ENCODE measurements at regions not wholly inside any gene's neighbourhood (a gene's known extent, or its start where the extent isn't known, plus 50 kb on each side); places are given as distances from the start of the nearest gene placed in this dataset.

DNA sequence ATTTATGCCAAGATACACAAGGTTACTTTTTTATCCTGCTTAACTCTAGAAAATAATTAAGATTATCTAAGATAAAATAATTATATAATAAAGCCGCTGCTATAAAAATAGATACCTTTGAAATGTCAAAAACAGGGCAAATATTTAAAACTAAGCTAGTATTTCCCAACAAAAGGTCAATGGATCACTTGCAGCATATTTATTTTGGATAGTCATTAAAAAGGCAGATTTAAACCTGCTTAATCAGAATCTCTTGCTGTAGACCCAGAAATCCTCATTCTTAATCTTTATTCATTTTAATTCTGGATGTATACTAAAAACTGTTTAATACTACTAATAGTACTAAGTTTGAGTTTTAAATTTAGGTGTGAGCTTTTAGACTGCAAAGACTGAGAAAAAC lies 139.0 kb upstream of the CWC22 start:
- Histone ChIP-seq H3K27ac (no peak overlapping the region), H3K4me3 (no peak overlapping the region), H3K27me3 (no peaks in the 10 kb centered on the region), H3K4me1 (no peaks in the 10 kb centered on the region), H3K36me3 (no peaks in the 10 kb centered on the region), H3K9me3 (no peaks in the 10 kb centered on the region)
- intact Hi-C loops (cut with DNase I; ENCODE audit: low total_unique reads), result no loop called here
- DNase-seq, result no peak
- TF ChIP-seq CTCF (IDR thresholded peaks at IDR 0.05) (no peak), POLR2A (IDR thresholded peaks at IDR 0.05) (no peak)

- H3K27ac ChIP-seq, result no peak overlapping the region
Observed at GRCh38 chr2:180145163-180145562, 138.1 kb upstream of the CWC22 start.

GRCh38 chr2:180144338-180144813 lies 137.3 kb upstream of the CWC22 start:
- Histone ChIP-seq H3K36me3 (no peaks in the 10 kb centered on the region), H3K4me3 (no peak overlapping the region), H3K27ac (no peak overlapping the region), H3K27me3 (no peaks in the 10 kb centered on the region), H3K9me3 (no peaks in the 10 kb centered on the region), H3K4me1 (no peaks in the 10 kb centered on the region)
- DNase-seq, result no peak
- no peak for TF ChIP-seq POLR2A (IDR thresholded peaks at IDR 0.05)
- TF ChIP-seq CTCF (IDR thresholded peaks at IDR 0.05), result no peak
- intact Hi-C loops (cut with DNase I; ENCODE audit: low total_unique reads), result no loop called here

More at GRCh38 chr2:180145163-180145562, 138.1 kb upstream of the CWC22 start:
- H3K4me1 ChIP-seq, result no peaks in the 10 kb centered on the region
- H3K36me3 ChIP-seq, result no peaks in the 10 kb centered on the region
- intact Hi-C loops (cut with DNase I; ENCODE audit: low total_unique reads), result no loop called here
- TF ChIP-seq CTCF (IDR thresholded peaks at IDR 0.05), result no peak
- TF ChIP-seq POLR2A (IDR thresholded peaks at IDR 0.05), result no peak
- no peak overlapping the region for H3K4me3 ChIP-seq
- no peaks in the 10 kb centered on the region for H3K9me3 ChIP-seq
- H3K27me3 ChIP-seq, result no peaks in the 10 kb centered on the region
- no peak for DNase-seq

GRCh38 chr2:180143633-180144337 lies 136.7 kb upstream of the CWC22 start:
- H3K4me3 ChIP-seq, result no peak overlapping the region
- no peak overlapping the region for H3K27ac ChIP-seq
- intact Hi-C loops (cut with DNase I; ENCODE audit: low total_unique reads), result no loop called here
- H3K9me3 ChIP-seq, result no peaks in the 10 kb centered on the region
- no peaks in the 10 kb centered on the region for H3K4me1 ChIP-seq
- DNase-seq, result no peak
- no peak for TF ChIP-seq CTCF (IDR thresholded peaks at IDR 0.05)
- TF ChIP-seq POLR2A (IDR thresholded peaks at IDR 0.05), result no peak
- H3K27me3 ChIP-seq, result no peaks in the 10 kb centered on the region
- no peaks in the 10 kb centered on the region for H3K36me3 ChIP-seq

DNA sequence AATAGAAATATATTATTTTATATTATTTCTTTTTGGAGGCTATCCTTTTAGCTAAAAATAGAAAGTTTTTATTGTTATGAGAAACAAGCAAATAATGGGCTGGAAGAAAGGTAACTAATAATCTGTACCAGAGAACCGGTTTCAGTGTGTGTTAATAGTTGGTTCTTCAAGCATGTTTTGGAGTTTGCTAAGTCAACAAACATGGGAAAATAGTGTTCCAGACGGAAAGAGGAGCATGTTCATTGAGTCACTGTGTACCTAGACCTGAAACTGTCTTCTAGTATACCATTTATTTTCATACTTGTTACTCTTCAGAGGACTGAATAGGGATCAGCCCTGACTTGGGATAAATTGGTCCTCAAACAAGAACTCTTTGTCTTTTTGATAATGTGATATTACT lies 134.5 kb upstream of the CWC22 start:
- no peak for DNase-seq

More for the DNA sequence above, 134.5 kb upstream of the CWC22 start:
- no peaks in the 10 kb centered on the region for H3K36me3 ChIP-seq
- H3K9me3 ChIP-seq, result no peaks in the 10 kb centered on the region
- no peaks in the 10 kb centered on the region for H3K4me1 ChIP-seq
- no peak overlapping the region for H3K27ac ChIP-seq
- no peaks in the 10 kb centered on the region for H3K27me3 ChIP-seq
- no peak overlapping the region for H3K4me3 ChIP-seq
- intact Hi-C loops (cut with DNase I; ENCODE audit: low total_unique reads), result no loop called here
- TF ChIP-seq POLR2A (IDR thresholded peaks at IDR 0.05), result no peak
- no peak for TF ChIP-seq CTCF (IDR thresholded peaks at IDR 0.05)
